Activated CD8-positive, alpha-beta memory T cell treated with anti-CD3 and anti-CD28 coated beads, Interleukin-2, amount 10 ng/mL, durations not matched to agents 7 days and 5 days (primary cell): ENCODE measurements at regions not wholly inside any gene's neighbourhood (a gene's known extent, or its start where the extent isn't known, plus 50 kb on each side); places are given as distances from the start of the nearest gene placed in this dataset.

Experiments
- ATAC-seq: fragments of 150-1000 bp; cut with Tn5 transposase; one replicate; pipeline ENCODE4 v1.10.0; 2021; ENCODE audit warnings: moderate library complexity
- CTCF ChIA-PET: fragments of 350-600 bp; sonication (Branson Sonifier 250); formaldehyde crosslinking; loops from one replicate; lab custom pipeline; 2021; ENCODE audit warnings: antibody characterized with exemption; lab: Charles Lee
- DNase-seq: peaks from one replicate; pipeline ENCODE4 v3.0.0-alpha.2; 2020
- H3K27ac Mint-ChIP-seq: one replicate; pipeline ENCODE4 v1.8.0; 2021; ENCODE audit warnings: mild to moderate bottlenecking, mixed read lengths
- H3K27me3 Mint-ChIP-seq: one replicate; pipeline ENCODE4 v1.8.0; 2021; ENCODE audit warnings: mixed read lengths
- H3K36me3 Mint-ChIP-seq: one replicate; pipeline ENCODE4 v1.8.0; 2021; ENCODE audit warnings: mild to moderate bottlenecking, mixed read lengths
- H3K4me1 Mint-ChIP-seq: one replicate; pipeline ENCODE4 v1.8.0; 2021; ENCODE audit warnings: mixed read lengths
- H3K4me3 Mint-ChIP-seq: one replicate; pipeline ENCODE4 v1.8.0; 2021; ENCODE audit warnings: mild to moderate bottlenecking, moderate library complexity, mixed read lengths
- H3K9me3 Mint-ChIP-seq: one replicate; pipeline ENCODE4 v1.8.0; 2022; ENCODE audit warnings: low read depth, mixed read lengths

DNA sequence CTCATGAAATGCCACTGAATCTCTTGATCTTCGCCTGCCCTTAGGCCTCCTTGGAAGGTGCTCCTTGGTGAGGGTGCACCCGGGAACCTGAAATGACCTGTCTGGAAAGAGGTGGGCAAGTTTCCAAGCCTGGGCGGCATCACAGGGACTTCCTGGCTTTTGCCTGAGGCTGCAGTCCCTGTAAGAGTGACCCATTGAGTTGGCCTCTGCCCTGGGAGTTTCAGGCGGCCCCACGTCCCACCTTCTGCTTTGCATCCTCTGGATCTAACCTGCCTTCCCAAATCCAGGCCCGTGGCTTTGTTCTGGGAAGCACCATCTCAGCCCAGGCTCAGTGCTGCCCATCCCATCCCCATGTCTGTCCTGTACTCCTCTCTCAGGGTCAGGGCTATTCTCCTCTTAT lies 356.4 kb downstream of the RPS24 start:
- H3K36me3 Mint-ChIP-seq, result no peaks in the 10 kb centered on the region
- no peak for DNase-seq
- no peak overlapping the region for H3K4me3 Mint-ChIP-seq
- no peaks in the 10 kb centered on the region for H3K9me3 Mint-ChIP-seq
- CTCF ChIA-PET, result no interaction called here
- H3K27me3 Mint-ChIP-seq, result peaks cover 4% of the 10 kb centered on the region
- no peak for ATAC-seq
- H3K4me1 Mint-ChIP-seq, result no peaks in the 10 kb centered on the region
- no peak overlapping the region for H3K27ac Mint-ChIP-seq

DNA sequence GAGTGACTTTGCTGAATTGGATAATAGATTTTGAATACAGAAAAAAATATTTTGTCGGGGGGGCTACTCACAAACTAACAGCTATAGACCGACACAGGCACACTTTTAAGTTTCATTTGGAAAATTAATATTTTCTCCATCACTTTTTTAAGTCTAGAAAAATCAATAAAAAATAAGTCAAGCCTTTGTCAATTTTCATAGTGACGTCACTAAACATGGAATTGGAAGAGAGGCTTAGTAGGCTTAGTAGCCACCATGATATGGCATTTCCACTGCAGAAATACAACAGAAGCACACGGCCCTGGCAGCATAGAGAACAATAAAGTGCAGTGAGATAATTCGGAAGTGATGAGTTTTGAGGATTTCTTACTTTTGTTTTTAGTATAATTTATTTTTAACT lies 357.2 kb downstream of the RPS24 start:
- H3K36me3 Mint-ChIP-seq, result no peaks in the 10 kb centered on the region
- H3K9me3 Mint-ChIP-seq, result no peaks in the 10 kb centered on the region
- DNase-seq, result no peak
- H3K4me3 Mint-ChIP-seq, result no peak overlapping the region
- H3K4me1 Mint-ChIP-seq, result no peaks in the 10 kb centered on the region
- H3K27ac Mint-ChIP-seq, result no peak overlapping the region
- peaks cover 4% of the 10 kb centered on the region for H3K27me3 Mint-ChIP-seq
- CTCF ChIA-PET, result no interaction called here
- ATAC-seq, result no peak

DNA sequence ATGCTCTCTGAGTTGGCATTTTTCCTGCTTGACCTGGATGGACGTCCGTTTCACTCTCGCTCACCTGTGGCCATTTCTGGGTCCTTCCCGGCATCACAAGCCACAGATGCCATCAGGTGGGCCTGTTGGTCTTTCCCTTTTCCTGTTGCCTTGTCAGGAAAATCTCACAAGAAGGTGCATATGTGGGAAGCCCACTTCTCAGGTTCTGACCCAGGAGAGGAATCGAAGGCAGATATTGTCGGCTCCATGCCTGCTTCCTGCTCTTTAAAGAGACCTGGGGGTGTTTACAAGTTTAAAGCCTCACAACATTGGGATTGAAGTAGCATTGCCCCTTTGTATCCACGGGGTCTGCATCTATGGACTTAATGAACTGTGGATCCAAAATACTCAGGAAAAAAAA lies 357.9 kb downstream of the RPS24 start:
- CTCF ChIA-PET, result no interaction called here
- Mint-ChIP-seq H3K4me1 (no peaks in the 10 kb centered on the region), H3K4me3 (no peak overlapping the region), H3K36me3 (no peaks in the 10 kb centered on the region), H3K27me3 (peaks cover 7% of the 10 kb centered on the region), H3K9me3 (no peaks in the 10 kb centered on the region), H3K27ac (no peak overlapping the region)
- ATAC-seq, result no peak
- DNase-seq, result no peak

GRCh38 chr10:78392197-78392596 lies 358.5 kb downstream of the RPS24 start:
- DNase-seq (no peak), ATAC-seq (no peak)
- Mint-ChIP-seq H3K27me3 (peaks cover 7% of the 10 kb centered on the region), H3K36me3 (no peaks in the 10 kb centered on the region), H3K9me3 (no peaks in the 10 kb centered on the region), H3K27ac (no peak overlapping the region), H3K4me3 (no peak overlapping the region), H3K4me1 (no peaks in the 10 kb centered on the region)
- CTCF ChIA-PET, result no interaction called here

DNA sequence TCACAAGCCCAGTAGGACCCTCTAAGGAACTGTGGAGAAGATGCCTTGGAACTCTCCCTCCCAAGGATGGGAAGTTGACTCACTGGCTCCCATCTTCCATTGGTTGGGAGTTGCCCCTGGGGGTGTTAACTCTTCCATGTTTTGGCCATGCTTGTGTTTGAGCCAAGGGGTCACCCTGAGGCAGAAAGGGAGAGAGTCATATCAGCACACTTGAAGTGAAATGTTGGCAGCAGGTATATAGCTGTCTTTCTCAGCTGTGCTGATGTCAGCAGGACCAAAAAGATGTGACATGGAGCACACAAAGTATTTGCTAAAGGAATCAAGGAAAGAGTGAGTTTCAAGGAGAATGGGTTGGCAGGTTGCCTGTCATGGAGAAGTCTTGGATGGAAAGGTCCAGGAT lies 359.4 kb downstream of the RPS24 start:
- no peak for DNase-seq
- H3K4me1 Mint-ChIP-seq, result no peaks in the 10 kb centered on the region
- peaks cover 7% of the 10 kb centered on the region for H3K27me3 Mint-ChIP-seq
- no peaks in the 10 kb centered on the region for H3K36me3 Mint-ChIP-seq
- no peaks in the 10 kb centered on the region for H3K9me3 Mint-ChIP-seq
- CTCF ChIA-PET, result no interaction called here
- H3K27ac Mint-ChIP-seq, result no peak overlapping the region
- H3K4me3 Mint-ChIP-seq, result no peak overlapping the region
- ATAC-seq, result no peak

- CTCF ChIA-PET, result no interaction called here
- no peak overlapping the region for H3K27ac Mint-ChIP-seq
- H3K36me3 Mint-ChIP-seq, result no peaks in the 10 kb centered on the region
- H3K27me3 Mint-ChIP-seq, result peaks cover 7% of the 10 kb centered on the region
- ATAC-seq, result no peak
- DNase-seq, result no peak
- H3K4me1 Mint-ChIP-seq, result no peaks in the 10 kb centered on the region
- H3K4me3 Mint-ChIP-seq, result no peak overlapping the region
- no peaks in the 10 kb centered on the region for H3K9me3 Mint-ChIP-seq
Measured at GRCh38 chr10:78394047-78394446, 360.4 kb downstream of the RPS24 start.

DNA sequence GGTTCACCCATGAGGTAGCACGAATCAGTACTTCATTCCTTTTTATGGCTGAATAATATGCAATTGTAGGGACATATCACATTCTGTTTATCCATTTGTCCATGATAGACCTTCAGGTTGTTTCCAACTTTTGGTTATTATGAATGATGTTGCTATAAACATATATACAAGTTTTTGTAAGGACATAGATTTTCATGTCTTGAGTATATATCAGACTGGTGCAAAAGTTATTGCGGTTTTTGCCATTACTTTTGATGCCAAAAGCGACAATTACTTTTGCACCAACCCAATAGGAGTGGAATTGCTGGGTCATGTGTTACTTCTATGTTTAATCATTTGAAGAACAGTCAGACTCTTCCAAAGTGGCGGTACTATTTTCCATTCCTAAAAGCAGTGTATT lies 361.5 kb downstream of the RPS24 start:
- CTCF ChIA-PET, result no interaction called here
- Mint-ChIP-seq H3K4me3 (no peak overlapping the region), H3K4me1 (no peaks in the 10 kb centered on the region), H3K27ac (no peak overlapping the region), H3K27me3 (peaks cover 5% of the 10 kb centered on the region), H3K36me3 (no peaks in the 10 kb centered on the region), H3K9me3 (no peaks in the 10 kb centered on the region)
- DNase-seq (no peak), ATAC-seq (no peak)

DNA sequence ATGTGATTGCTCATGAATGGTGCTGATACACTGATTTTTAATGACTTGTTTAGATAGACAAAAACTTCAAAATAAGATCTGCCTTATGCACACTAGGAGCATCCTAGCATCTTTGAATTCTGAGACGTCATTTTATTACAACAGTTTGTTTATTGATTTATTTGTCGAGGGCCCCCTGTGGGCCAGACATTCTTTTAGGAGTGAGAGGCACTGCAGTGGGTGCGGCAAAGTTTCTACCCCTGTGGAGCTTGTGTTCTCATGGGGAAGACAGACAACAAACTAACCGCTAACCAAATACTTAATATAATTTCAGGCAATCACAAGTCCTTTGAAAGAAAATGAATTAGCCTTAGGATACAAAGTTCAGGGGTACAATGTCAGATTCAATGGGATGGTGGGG lies 363.1 kb downstream of the RPS24 start:
- H3K27ac Mint-ChIP-seq, result no peak overlapping the region
- no peak overlapping the region for H3K4me3 Mint-ChIP-seq
- CTCF ChIA-PET, result no interaction called here
- no peaks in the 10 kb centered on the region for H3K4me1 Mint-ChIP-seq
- DNase-seq (no peak), ATAC-seq (no peak)
- no peaks in the 10 kb centered on the region for H3K9me3 Mint-ChIP-seq
- peaks cover 3% of the 10 kb centered on the region for H3K27me3 Mint-ChIP-seq
- H3K36me3 Mint-ChIP-seq, result no peaks in the 10 kb centered on the region

DNA sequence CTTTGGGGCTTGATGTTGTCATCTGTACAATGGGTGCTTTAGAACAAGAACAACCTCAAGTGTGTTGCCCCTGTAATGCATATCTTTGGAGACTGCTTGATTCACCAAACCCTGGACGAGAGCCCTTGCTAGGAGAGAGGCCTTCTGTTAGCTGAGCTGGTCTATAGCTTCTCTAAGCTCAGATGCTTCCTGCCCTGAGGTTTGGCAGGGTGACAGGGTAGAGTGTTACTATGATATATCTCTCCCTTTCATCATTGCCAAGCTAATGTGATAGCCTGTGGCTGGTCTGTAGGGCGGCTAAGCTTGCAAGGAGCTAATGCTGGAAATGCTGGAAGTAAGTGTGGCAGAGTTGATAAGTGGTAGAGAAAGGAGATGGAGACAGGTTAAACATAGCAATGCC lies 364.1 kb downstream of the RPS24 start:
- Mint-ChIP-seq H3K27me3 (peaks cover 3% of the 10 kb centered on the region), H3K9me3 (no peaks in the 10 kb centered on the region), H3K27ac (no peak overlapping the region), H3K36me3 (no peaks in the 10 kb centered on the region), H3K4me3 (no peak overlapping the region), H3K4me1 (no peaks in the 10 kb centered on the region)
- DNase-seq (no peak), ATAC-seq (no peak)
- CTCF ChIA-PET, result no interaction called here

GRCh38 chr10:78398382-78398781 lies 364.7 kb downstream of the RPS24 start:
- Mint-ChIP-seq H3K4me3 (no peak overlapping the region), H3K36me3 (no peaks in the 10 kb centered on the region), H3K9me3 (no peaks in the 10 kb centered on the region), H3K27me3 (peaks cover 3% of the 10 kb centered on the region), H3K27ac (no peak overlapping the region), H3K4me1 (no peaks in the 10 kb centered on the region)
- no peak for DNase-seq
- no peak for ATAC-seq
- CTCF ChIA-PET, result interaction anchor here (1.5 kb wide), 1 partner anchor 259 kb away, joined by 3 read pairs; no protein-coding TSS in a partner anchor

- no peak for DNase-seq
- H3K4me1 Mint-ChIP-seq, result peaks cover 2% of the 10 kb centered on the region
Measured at GRCh38 chr10:78401624-78402367, 368.1 kb downstream of the RPS24 start.

GRCh38 chr10:78402591-78402990 lies 368.9 kb downstream of the RPS24 start:
- H3K4me3 Mint-ChIP-seq, result no peak overlapping the region
- H3K36me3 Mint-ChIP-seq, result no peaks in the 10 kb centered on the region
- no peaks in the 10 kb centered on the region for H3K9me3 Mint-ChIP-seq
- no peak for DNase-seq
- ATAC-seq, result no peak
- CTCF ChIA-PET, result no interaction called here
- peaks cover 19% of the 10 kb centered on the region for H3K27me3 Mint-ChIP-seq
- peaks cover 2% of the 10 kb centered on the region for H3K4me1 Mint-ChIP-seq
- no peak overlapping the region for H3K27ac Mint-ChIP-seq

More at GRCh38 chr10:78401624-78402367, 368.1 kb downstream of the RPS24 start:
- Mint-ChIP-seq H3K36me3 (no peaks in the 10 kb centered on the region), H3K27me3 (peaks cover 15% of the 10 kb centered on the region), H3K27ac (no peak overlapping the region), H3K4me3 (no peak overlapping the region), H3K9me3 (no peaks in the 10 kb centered on the region)
- no peak for ATAC-seq
- CTCF ChIA-PET, result no interaction called here

GRCh38 chr10:78403781-78404180 lies 370.1 kb downstream of the RPS24 start:
- no peak overlapping the region for H3K4me3 Mint-ChIP-seq
- no peaks in the 10 kb centered on the region for H3K36me3 Mint-ChIP-seq
- no peak for ATAC-seq
- H3K9me3 Mint-ChIP-seq, result no peaks in the 10 kb centered on the region
- CTCF ChIA-PET, result no interaction called here
- H3K4me1 Mint-ChIP-seq, result peaks cover 2% of the 10 kb centered on the region
- DNase-seq, result no peak
- H3K27ac Mint-ChIP-seq, result no peak overlapping the region
- H3K27me3 Mint-ChIP-seq, result peaks cover 23% of the 10 kb centered on the region

DNA sequence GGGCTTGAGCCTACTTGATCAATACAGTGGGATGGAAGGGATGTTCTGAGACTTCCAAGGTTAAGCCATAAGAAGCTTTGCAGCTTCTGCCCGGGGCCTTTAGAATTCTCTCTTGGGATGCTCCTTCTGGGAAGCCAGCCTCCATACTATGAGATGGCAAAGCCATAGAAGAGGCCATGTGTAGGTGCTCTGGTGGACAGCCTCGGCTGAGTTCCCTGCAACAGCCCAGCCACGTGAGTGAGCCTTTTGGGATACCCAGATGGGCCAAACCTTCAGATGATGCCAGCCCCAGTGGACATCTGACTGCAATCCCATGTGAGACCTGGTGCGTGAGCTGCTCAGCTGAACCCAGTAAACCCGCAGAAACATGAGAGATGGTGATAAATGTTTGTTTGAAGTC lies 370.6 kb downstream of the RPS24 start:
- no peak overlapping the region for H3K4me3 Mint-ChIP-seq
- H3K4me1 Mint-ChIP-seq, result peaks cover 2% of the 10 kb centered on the region
- H3K27me3 Mint-ChIP-seq, result peaks cover 23% of the 10 kb centered on the region
- CTCF ChIA-PET, result no interaction called here
- H3K9me3 Mint-ChIP-seq, result no peaks in the 10 kb centered on the region
- no peak for DNase-seq
- no peaks in the 10 kb centered on the region for H3K36me3 Mint-ChIP-seq
- H3K27ac Mint-ChIP-seq, result no peak overlapping the region
- ATAC-seq, result no peak
